DMS53 (cell line): ENCODE measurements at regions not wholly inside any gene's neighbourhood (a gene's known extent, or its start where the extent isn't known, plus 50 kb on each side); places are given as distances from the start of the nearest gene placed in this dataset.
"Not testable (repeated sequence)": the region's sequence is repeated elsewhere in the genome, so short reads cannot be mapped to it uniquely, and the experiment has no call there.

Experiments
- DNase-seq: peaks from one replicate; lab custom pipeline; 2025; lab: John Stamatoyannopoulos, UW

DNA sequence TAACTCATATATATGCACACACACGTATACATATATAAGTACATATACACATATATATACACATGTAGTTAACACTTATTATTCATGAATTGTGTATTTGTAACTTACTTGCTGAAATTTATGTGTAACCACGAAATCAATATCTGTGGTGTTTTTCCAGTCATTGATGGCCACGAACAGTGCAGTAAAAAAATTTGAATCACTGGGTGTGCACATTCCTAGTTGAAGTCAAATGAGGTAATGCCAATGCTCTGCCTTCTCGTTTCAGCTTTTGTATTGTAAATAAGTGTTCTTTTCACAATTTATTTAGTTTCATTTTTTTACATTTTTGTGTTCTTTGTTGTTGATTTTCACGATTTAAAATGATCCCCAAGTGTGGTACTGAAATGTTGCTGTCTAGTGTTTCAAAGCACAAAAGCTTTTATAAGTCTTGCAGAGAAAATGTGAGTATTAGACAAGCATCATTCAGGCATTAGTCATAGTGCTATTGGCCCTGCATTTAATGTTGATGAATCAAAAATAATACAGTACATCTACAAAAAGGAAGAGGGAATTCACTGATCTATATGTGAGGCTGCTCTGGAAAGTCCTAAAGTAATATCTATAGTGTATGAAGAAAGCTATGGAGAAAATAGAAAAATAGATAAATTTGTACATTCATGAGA lies 419.0 kb downstream of the DSC3 start:
- DNase-seq: no peak

DNA sequence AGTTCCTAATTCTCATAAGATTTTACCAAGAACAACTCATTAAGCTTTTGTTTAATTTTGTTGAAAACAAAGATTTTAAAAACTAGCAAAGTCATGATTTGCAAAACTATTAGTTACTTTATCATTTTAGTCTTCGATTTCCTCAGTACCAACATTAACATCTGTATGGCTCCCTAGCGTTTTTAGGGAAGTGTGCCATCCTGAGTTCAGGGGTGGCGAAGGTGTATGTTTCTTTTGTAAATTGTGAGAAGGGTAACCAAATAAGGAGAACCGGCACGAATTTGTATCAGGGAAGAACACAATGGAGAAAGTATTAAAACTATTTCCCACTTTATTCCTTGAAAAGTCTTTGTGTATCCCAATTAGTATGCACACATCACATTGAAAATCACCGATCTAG lies 419.9 kb downstream of the DSC3 start:
- DNase-seq: no peak

- no peak for DNase-seq
Measured at GRCh38 chr18:30622104-30622503, 420.4 kb downstream of the DSC3 start.

- DNase-seq: no peak
Measured at GRCh38 chr18:30618567-30618966, 424.0 kb downstream of the DSC3 start.

- DNase-seq: no peak
Measured at GRCh38 chr18:30616414-30616813, 426.1 kb downstream of the DSC3 start.

DNA sequence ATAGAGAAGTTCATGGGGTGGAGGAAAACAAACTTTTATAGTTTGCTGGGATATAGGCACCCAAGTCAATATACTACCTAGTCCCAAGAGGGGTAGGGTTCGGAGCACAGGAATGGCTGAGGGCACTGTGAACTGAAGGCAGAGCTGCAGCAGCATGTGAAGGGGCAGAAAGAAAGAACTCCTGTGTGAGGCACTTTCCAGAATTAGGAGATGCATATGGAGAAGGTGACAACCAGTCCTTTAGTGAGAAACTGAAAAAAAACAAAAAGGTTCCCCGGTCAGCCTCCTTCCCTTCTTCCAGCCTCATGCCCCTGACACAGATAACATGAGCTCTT lies 429.1 kb downstream of the DSC3 start:
- DNase-seq: no peak

DNA sequence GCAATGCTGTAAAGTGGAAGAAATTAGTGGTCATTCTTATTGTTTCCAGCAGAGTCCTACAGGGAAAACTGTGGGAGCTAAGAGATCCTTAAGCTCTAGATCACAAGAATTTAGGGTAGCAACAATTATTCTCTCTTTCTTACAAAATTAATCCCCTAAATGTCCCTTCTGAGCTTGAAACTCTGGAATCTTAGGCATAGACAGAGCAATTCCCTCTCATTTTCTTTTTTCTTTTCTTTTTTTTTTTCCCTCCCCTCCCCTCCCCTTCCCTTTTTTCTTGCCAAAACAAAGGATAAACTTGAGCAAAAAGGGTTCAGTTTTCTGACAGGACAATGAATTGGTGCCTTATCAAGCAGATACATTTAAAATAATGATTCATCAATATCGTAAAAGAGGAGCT lies 441.0 kb downstream of the DSC3 start:
- DNase-seq: no peak

DNA sequence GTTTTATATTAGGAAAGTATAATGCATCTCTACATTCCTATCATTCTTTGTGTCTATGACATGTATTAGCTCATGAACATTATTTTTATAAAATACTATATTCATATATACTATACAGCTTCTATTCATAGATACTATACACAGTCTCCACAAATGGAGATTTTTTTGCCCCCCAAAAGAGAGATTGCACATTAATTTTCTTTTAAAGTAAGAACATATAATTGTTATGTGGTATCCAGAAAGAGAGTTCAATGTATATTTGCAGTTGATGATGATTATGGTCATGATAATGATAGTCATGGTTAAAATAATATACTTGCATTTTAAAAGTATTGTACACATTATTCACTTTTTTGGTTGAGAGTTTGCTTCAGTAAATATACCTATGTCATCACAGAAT lies 445.3 kb downstream of the DSC3 start:
- no peak for DNase-seq

- no peak for DNase-seq
Measured at GRCh38 chr18:30596635-30597034, 445.9 kb downstream of the DSC3 start.

GRCh38 chr18:30595942-30596341 lies 446.6 kb downstream of the DSC3 start:
- DNase-seq: peak; percentile 85

- not testable (repeated sequence) for DNase-seq
Measured at GRCh38 chr18:30594911-30595310, 447.6 kb downstream of the DSC3 start.

DNA sequence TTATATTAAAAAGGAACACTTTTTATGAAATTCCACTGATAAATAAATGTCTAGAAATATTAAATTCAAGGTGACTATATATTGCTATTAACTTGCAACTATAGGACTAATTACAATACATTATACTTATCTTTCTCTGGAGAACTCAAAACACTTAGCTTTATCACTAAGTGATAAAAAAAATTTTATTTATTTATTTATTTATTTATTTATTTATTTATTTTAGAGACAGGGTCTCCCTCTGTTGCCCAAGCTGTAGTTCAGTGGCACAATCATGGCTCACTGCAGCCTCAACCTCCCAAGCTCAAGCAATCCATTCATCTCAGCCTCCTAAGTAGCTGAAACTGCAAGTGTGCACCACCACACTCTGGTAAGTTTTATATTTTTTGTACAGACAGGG lies 451.1 kb downstream of the DSC3 start:
- DNase-seq: no peak

- no peak for DNase-seq
Measured at GRCh38 chr18:30588673-30589164, 453.8 kb downstream of the DSC3 start.

DNA sequence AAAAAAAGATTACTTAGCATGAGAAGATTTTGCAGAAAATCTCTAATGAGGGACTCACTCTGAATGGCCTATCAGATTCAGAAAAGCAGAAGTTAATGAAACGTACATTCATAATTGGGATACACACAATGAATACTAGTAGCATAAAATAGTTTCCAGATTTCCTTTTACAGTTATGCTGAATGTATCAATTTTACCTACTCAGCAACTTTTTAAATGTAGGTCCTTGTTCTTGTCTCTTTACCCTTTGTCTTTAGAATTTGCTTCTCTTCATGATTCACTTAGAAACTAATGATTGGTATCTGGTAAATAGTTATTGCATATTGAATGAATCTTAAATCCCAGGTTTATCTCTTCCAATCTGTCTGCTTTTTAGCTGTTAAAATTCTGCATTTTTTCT lies 458.8 kb downstream of the DSC3 start:
- no peak for DNase-seq

- DNase-seq: no peak
Measured at GRCh38 chr18:30582078-30582477, 460.5 kb downstream of the DSC3 start.

- no peak for DNase-seq
Measured at GRCh38 chr18:30578707-30579106, 463.8 kb downstream of the DSC3 start.

DNA sequence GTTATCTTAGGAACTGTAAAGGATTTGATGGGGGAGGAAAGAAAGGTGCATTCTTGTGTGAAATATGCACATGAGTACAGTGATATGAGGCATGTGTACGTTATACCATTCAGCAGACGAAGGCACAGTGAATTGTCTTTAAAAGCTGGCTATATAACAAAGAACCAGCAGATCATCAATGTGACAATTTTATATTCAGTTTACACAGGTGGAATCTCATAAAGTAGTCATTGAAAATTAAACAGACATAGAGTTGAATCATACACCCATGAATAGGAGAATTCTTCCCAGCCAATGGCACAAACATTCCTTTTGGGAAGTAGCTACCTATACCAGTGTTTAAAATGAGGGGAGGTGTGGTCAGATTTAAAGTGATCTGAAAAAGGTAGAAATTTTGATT lies 470.3 kb downstream of the DSC3 start:
- no peak for DNase-seq

- DNase-seq: no peak
Measured at GRCh38 chr18:30568333-30568732, 474.2 kb downstream of the DSC3 start.

GRCh38 chr18:30566877-30567276 lies 475.7 kb downstream of the DSC3 start:
- no peak for DNase-seq

- DNase-seq: no peak
Measured at GRCh38 chr18:30562231-30562630, 480.3 kb downstream of the DSC3 start.

- DNase-seq: no peak
Measured at GRCh38 chr18:30556112-30556511, 486.4 kb downstream of the DSC3 start.

- DNase-seq: no peak
Measured at GRCh38 chr18:30545393-30545792, 497.1 kb downstream of the DSC3 start.

- no peak for DNase-seq
Measured at GRCh38 chr18:30544141-30544540, 498.4 kb downstream of the DSC3 start.

GRCh38 chr18:30533716-30534115 lies 508.8 kb downstream of the DSC3 start:
- no peak for DNase-seq

- no peak for DNase-seq
Measured at GRCh38 chr18:30527917-30528316, 514.6 kb downstream of the DSC3 start.
